ENCODE measurements at regions not wholly inside any gene's neighbourhood (a gene's known extent, or its start where the extent isn't known, plus 50 kb on each side); places are given as distances from the start of the nearest gene placed in this dataset.
"Not testable (repeated sequence)": the region's sequence is repeated elsewhere in the genome, so short reads cannot be mapped to it uniquely, and the experiment has no call there.

- no peaks in the 10 kb centered on the region for H3K4me1 Mint-ChIP-seq (ENCODE audit: low read depth)
- intact Hi-C loops (cut with micrococcal nuclease): no loop called here
- H3K36me3 Mint-ChIP-seq (ENCODE audit: low read depth): no peaks in the 10 kb centered on the region
- no peak overlapping the region for H3K27ac Mint-ChIP-seq
- H3K4me3 Mint-ChIP-seq: no peak overlapping the region
- no peak for DNase-seq (ENCODE audit: low spot score)
- H3K9me3 Mint-ChIP-seq: no peaks in the 10 kb centered on the region
- H3K27me3 Mint-ChIP-seq (ENCODE audit: insufficient read depth): no peaks in the 10 kb centered on the region
Measured at GRCh38 chr13:79986890-79987289, 354.0 kb downstream of the SPRY2 start.

- H3K9me3 Mint-ChIP-seq; H3K36me3 Mint-ChIP-seq (ENCODE audit: low read depth); H3K4me3 Mint-ChIP-seq; H3K27ac Mint-ChIP-seq; H3K4me1 Mint-ChIP-seq (ENCODE audit: low read depth); intact Hi-C loops (cut with micrococcal nuclease); DNase-seq (ENCODE audit: low spot score); H3K27me3 Mint-ChIP-seq (ENCODE audit: insufficient read depth): not testable (repeated sequence)
Measured at GRCh38 chr13:79974935-79975650, 365.8 kb downstream of the SPRY2 start.

- no peak overlapping the region for H3K27ac Mint-ChIP-seq
- intact Hi-C loops (cut with micrococcal nuclease): no loop called here
- no peaks in the 10 kb centered on the region for H3K36me3 Mint-ChIP-seq (ENCODE audit: low read depth)
- no peaks in the 10 kb centered on the region for H3K9me3 Mint-ChIP-seq
- H3K4me1 Mint-ChIP-seq (ENCODE audit: low read depth): no peaks in the 10 kb centered on the region
- H3K27me3 Mint-ChIP-seq (ENCODE audit: insufficient read depth): no peaks in the 10 kb centered on the region
- H3K4me3 Mint-ChIP-seq: no peak overlapping the region
- DNase-seq (ENCODE audit: low spot score): no peak
Measured at GRCh38 chr13:79973533-79973963, 367.4 kb downstream of the SPRY2 start.

GRCh38 chr13:79972066-79972569 lies 368.8 kb downstream of the SPRY2 start:
- H3K27ac Mint-ChIP-seq: no peak overlapping the region
- DNase-seq (ENCODE audit: low spot score): no peak
- no peaks in the 10 kb centered on the region for H3K27me3 Mint-ChIP-seq (ENCODE audit: insufficient read depth)
- no peaks in the 10 kb centered on the region for H3K36me3 Mint-ChIP-seq (ENCODE audit: low read depth)
- intact Hi-C loops (cut with micrococcal nuclease): no loop called here
- no peaks in the 10 kb centered on the region for H3K4me1 Mint-ChIP-seq (ENCODE audit: low read depth)
- no peak overlapping the region for H3K4me3 Mint-ChIP-seq
- H3K9me3 Mint-ChIP-seq: no peaks in the 10 kb centered on the region

- H3K9me3 Mint-ChIP-seq: peaks cover 10% of the 10 kb centered on the region
- intact Hi-C loops (cut with micrococcal nuclease): no loop called here
- DNase-seq (ENCODE audit: low spot score): no peak
- H3K4me3 Mint-ChIP-seq: no peak overlapping the region
- no peaks in the 10 kb centered on the region for H3K27me3 Mint-ChIP-seq (ENCODE audit: insufficient read depth)
- H3K4me1 Mint-ChIP-seq (ENCODE audit: low read depth): no peaks in the 10 kb centered on the region
- no peaks in the 10 kb centered on the region for H3K36me3 Mint-ChIP-seq (ENCODE audit: low read depth)
- no peak overlapping the region for H3K27ac Mint-ChIP-seq
Measured at GRCh38 chr13:79966493-79966895, 374.4 kb downstream of the SPRY2 start.

GRCh38 chr13:79966059-79966458 lies 374.9 kb downstream of the SPRY2 start:
- Mint-ChIP-seq H3K27ac (no peak overlapping the region), H3K4me1 (ENCODE audit: low read depth) (no peaks in the 10 kb centered on the region), H3K4me3 (no peak overlapping the region), H3K9me3 (peaks cover 10% of the 10 kb centered on the region), H3K36me3 (ENCODE audit: low read depth) (no peaks in the 10 kb centered on the region), H3K27me3 (ENCODE audit: insufficient read depth) (no peaks in the 10 kb centered on the region)
- no peak for DNase-seq (ENCODE audit: low spot score)
- intact Hi-C loops (cut with micrococcal nuclease): no loop called here

GRCh38 chr13:79946556-79946955 lies 394.4 kb downstream of the SPRY2 start:
- Mint-ChIP-seq H3K27ac (no peak overlapping the region), H3K36me3 (ENCODE audit: low read depth) (no peaks in the 10 kb centered on the region), H3K4me1 (ENCODE audit: low read depth) (no peaks in the 10 kb centered on the region), H3K9me3 (no peaks in the 10 kb centered on the region), H3K4me3 (no peak overlapping the region), H3K27me3 (ENCODE audit: insufficient read depth) (no peaks in the 10 kb centered on the region)
- DNase-seq (ENCODE audit: low spot score): no peak
- intact Hi-C loops (cut with micrococcal nuclease): no loop called here

GRCh38 chr13:79943346-79944023 lies 397.4 kb downstream of the SPRY2 start:
- Mint-ChIP-seq H3K36me3 (ENCODE audit: low read depth) (no peaks in the 10 kb centered on the region), H3K4me1 (ENCODE audit: low read depth) (no peaks in the 10 kb centered on the region), H3K27ac (no peak overlapping the region), H3K27me3 (ENCODE audit: insufficient read depth) (no peaks in the 10 kb centered on the region), H3K4me3 (no peak overlapping the region), H3K9me3 (no peaks in the 10 kb centered on the region)
- intact Hi-C loops (cut with micrococcal nuclease): no loop called here
- DNase-seq (ENCODE audit: low spot score): no peak

GRCh38 chr13:79941752-79942151 lies 399.2 kb downstream of the SPRY2 start:
- Mint-ChIP-seq H3K9me3 (no peaks in the 10 kb centered on the region), H3K4me3 (no peak overlapping the region), H3K4me1 (ENCODE audit: low read depth) (no peaks in the 10 kb centered on the region), H3K36me3 (ENCODE audit: low read depth) (no peaks in the 10 kb centered on the region), H3K27me3 (ENCODE audit: insufficient read depth) (no peaks in the 10 kb centered on the region), H3K27ac (no peak overlapping the region)
- intact Hi-C loops (cut with micrococcal nuclease): no loop called here
- no peak for DNase-seq (ENCODE audit: low spot score)

GRCh38 chr13:79939689-79940088 lies 401.2 kb downstream of the SPRY2 start:
- no peaks in the 10 kb centered on the region for H3K27me3 Mint-ChIP-seq (ENCODE audit: insufficient read depth)
- no peak overlapping the region for H3K27ac Mint-ChIP-seq
- no peak for DNase-seq (ENCODE audit: low spot score)
- H3K4me3 Mint-ChIP-seq: no peak overlapping the region
- no peaks in the 10 kb centered on the region for H3K9me3 Mint-ChIP-seq
- H3K4me1 Mint-ChIP-seq (ENCODE audit: low read depth): no peaks in the 10 kb centered on the region
- H3K36me3 Mint-ChIP-seq (ENCODE audit: low read depth): no peaks in the 10 kb centered on the region
- intact Hi-C loops (cut with micrococcal nuclease): no loop called here

GRCh38 chr13:79937771-79938216 lies 403.1 kb downstream of the SPRY2 start:
- Mint-ChIP-seq H3K4me3 (no peak overlapping the region), H3K4me1 (ENCODE audit: low read depth) (no peaks in the 10 kb centered on the region), H3K27ac (no peak overlapping the region), H3K9me3 (no peaks in the 10 kb centered on the region), H3K36me3 (ENCODE audit: low read depth) (no peaks in the 10 kb centered on the region), H3K27me3 (ENCODE audit: insufficient read depth) (no peaks in the 10 kb centered on the region)
- DNase-seq (ENCODE audit: low spot score): no peak
- intact Hi-C loops (cut with micrococcal nuclease): no loop called here

GRCh38 chr13:79937311-79937710 lies 403.6 kb downstream of the SPRY2 start:
- no peak overlapping the region for H3K4me3 Mint-ChIP-seq
- no peaks in the 10 kb centered on the region for H3K4me1 Mint-ChIP-seq (ENCODE audit: low read depth)
- H3K36me3 Mint-ChIP-seq (ENCODE audit: low read depth): no peaks in the 10 kb centered on the region
- no peak overlapping the region for H3K27ac Mint-ChIP-seq
- H3K27me3 Mint-ChIP-seq (ENCODE audit: insufficient read depth): no peaks in the 10 kb centered on the region
- no peak for DNase-seq (ENCODE audit: low spot score)
- intact Hi-C loops (cut with micrococcal nuclease): no loop called here
- H3K9me3 Mint-ChIP-seq: no peaks in the 10 kb centered on the region

- Mint-ChIP-seq H3K4me3 (no peak overlapping the region), H3K27ac (no peak overlapping the region), H3K9me3 (no peaks in the 10 kb centered on the region), H3K36me3 (ENCODE audit: low read depth) (no peaks in the 10 kb centered on the region), H3K27me3 (ENCODE audit: insufficient read depth) (no peaks in the 10 kb centered on the region), H3K4me1 (ENCODE audit: low read depth) (no peaks in the 10 kb centered on the region)
- DNase-seq (ENCODE audit: low spot score): no peak
- intact Hi-C loops (cut with micrococcal nuclease): no loop called here
Measured at GRCh38 chr13:79936368-79937136, 404.4 kb downstream of the SPRY2 start.

All from activated T-helper 1 cell treated with anti-CD3 and anti-CD28 coated beads, Interleukin-12 subunit alpha, Interleukin-12 subunit beta, Interleukin-2, Interleukin-4 antibody, amounts not matched to agents 30 ng/mL and 10 ng/mL and 1 ng/mL, durations not matched to agents 14 hours and 24 hours and 36 hours (primary cell).